ENCODE measurements at regions not wholly inside any gene's neighbourhood (a gene's known extent, or its start where the extent isn't known, plus 50 kb on each side); places are given as distances from the start of the nearest gene placed in this dataset.

- no peaks in the 10 kb centered on the region for H3K36me3 ChIP-seq (ENCODE audit: control insufficient read depth, insufficient read depth, low read length)
- no peak overlapping the region for H3K4me3 Mint-ChIP-seq
- no peak overlapping the region for H3K9ac ChIP-seq (ENCODE audit: extremely low read depth, low read length, poor library complexity, severe bottlenecking)
- no peak overlapping the region for H3K27ac Mint-ChIP-seq
- 75 to 87% methylated on average over 6 to 8 of the region's 8 CpGs for WGBS, 2 experiments (ENCODE audit: insufficient coverage in 1 of 2, insufficient read length in 1 of 2)
- H3K27me3 Mint-ChIP-seq (ENCODE audit: insufficient read depth) = no peaks in the 10 kb centered on the region
- no peak for DNase-seq
- H3K27ac ChIP-seq (ENCODE audit: low read depth, low read length) = no peak overlapping the region
- no peaks in the 10 kb centered on the region for H3K4me1 Mint-ChIP-seq
- no peaks in the 10 kb centered on the region for H3K27me3 ChIP-seq (ENCODE audit: control insufficient read depth, insufficient read depth, low read length, poor library complexity, severe bottlenecking)
- no peaks in the 10 kb centered on the region for H3K9me3 ChIP-seq (ENCODE audit: control insufficient read depth, low read length)
- no peak overlapping the region for H3K4me3 ChIP-seq (ENCODE audit: low read length)
- no peaks in the 10 kb centered on the region for H3K9me3 Mint-ChIP-seq
- TF ChIP-seq CTCF (conservative IDR thresholded peaks at IDR 0.05) = no peak
- H3K4me1 ChIP-seq (ENCODE audit: control insufficient read depth, insufficient read depth, low read length) = no peaks in the 10 kb centered on the region
- no peaks in the 10 kb centered on the region for H3K36me3 Mint-ChIP-seq (ENCODE audit: low read depth)
Observed at GRCh38 chr16:65825191-65825856, 541.2 kb upstream of the CDH5 start.

- Mint-ChIP-seq H3K36me3 (ENCODE audit: low read depth) (no peaks in the 10 kb centered on the region), H3K4me1 (peaks cover 3% of the 10 kb centered on the region), H3K9me3 (no peaks in the 10 kb centered on the region), H3K27me3 (ENCODE audit: insufficient read depth) (no peaks in the 10 kb centered on the region), H3K4me3 (no peak overlapping the region), H3K27ac (no peak overlapping the region)
- Histone ChIP-seq H3K27me3 (ENCODE audit: control insufficient read depth, insufficient read depth, low read length, poor library complexity, severe bottlenecking) (no peaks in the 10 kb centered on the region), H3K27ac (ENCODE audit: low read depth, low read length) (no peak overlapping the region), H3K4me1 (ENCODE audit: control insufficient read depth, insufficient read depth, low read length) (no peaks in the 10 kb centered on the region), H3K36me3 (ENCODE audit: control insufficient read depth, insufficient read depth, low read length) (no peaks in the 10 kb centered on the region), H3K4me3 (ENCODE audit: low read length) (no peak overlapping the region), H3K9me3 (ENCODE audit: control insufficient read depth, low read length) (no peaks in the 10 kb centered on the region), H3K9ac (ENCODE audit: extremely low read depth, low read length, poor library complexity, severe bottlenecking) (no peak overlapping the region)
- 95 to 100% methylated on average over 1 to 2 of the region's 2 CpGs for WGBS, 2 experiments (ENCODE audit: insufficient coverage in 1 of 2, insufficient read length in 1 of 2)
- DNase-seq = no peak
- no peak for TF ChIP-seq CTCF (conservative IDR thresholded peaks at IDR 0.05)
Observed at GRCh38 chr16:65822148-65822547, 544.3 kb upstream of the CDH5 start.

- peaks cover 5% of the 10 kb centered on the region for H3K4me1 Mint-ChIP-seq
- H3K9me3 ChIP-seq (ENCODE audit: control insufficient read depth, low read length) = no peaks in the 10 kb centered on the region
- H3K36me3 ChIP-seq (ENCODE audit: control insufficient read depth, insufficient read depth, low read length) = no peaks in the 10 kb centered on the region
- no peak overlapping the region for H3K9ac ChIP-seq (ENCODE audit: extremely low read depth, low read length, poor library complexity, severe bottlenecking)
- WGBS, 2 experiments (ENCODE audit: insufficient coverage in 1 of 2, insufficient read length in 1 of 2) = 91 to 100% methylated on average over 1 to 4 of the region's 4 CpGs
- DNase-seq = no peak
- no peaks in the 10 kb centered on the region for H3K36me3 Mint-ChIP-seq (ENCODE audit: low read depth)
- H3K27ac ChIP-seq (ENCODE audit: low read depth, low read length) = no peak overlapping the region
- no peak overlapping the region for H3K4me3 Mint-ChIP-seq
- H3K27me3 ChIP-seq (ENCODE audit: control insufficient read depth, insufficient read depth, low read length, poor library complexity, severe bottlenecking) = no peaks in the 10 kb centered on the region
- TF ChIP-seq CTCF (conservative IDR thresholded peaks at IDR 0.05) = no peak
- no peaks in the 10 kb centered on the region for H3K9me3 Mint-ChIP-seq
- H3K4me1 ChIP-seq (ENCODE audit: control insufficient read depth, insufficient read depth, low read length) = no peaks in the 10 kb centered on the region
- H3K27me3 Mint-ChIP-seq (ENCODE audit: insufficient read depth) = no peaks in the 10 kb centered on the region
- no peak overlapping the region for H3K4me3 ChIP-seq (ENCODE audit: low read length)
- no peak overlapping the region for H3K27ac Mint-ChIP-seq
Observed at GRCh38 chr16:65819136-65819898, 547.2 kb upstream of the CDH5 start.

Data from endodermal cell (in vitro differentiated cells).